SU-DHL-6 (cell line): ENCODE measurements at regions not wholly inside any gene's neighbourhood (a gene's known extent, or its start where the extent isn't known, plus 50 kb on each side); places are given as distances from the start of the nearest gene placed in this dataset.

Experiments used
- H2AFZ ChIP-seq: fragments of 200-600 bp; sonication (generic); 2 replicates; pipeline ENCODE4 v1.6.1; 2014; ENCODE audit warnings: low read depth, mild to moderate bottlenecking, moderate library complexity, mixed read lengths, antibody characterized with exemption, low read length; ENCODE audit not compliant: severe bottlenecking
- H3F3A ChIP-seq: fragments of 200-600 bp; shearing (Covaris generic); 2 replicates; pipeline ENCODE4 v1.6.0; 2016; ENCODE audit warnings: antibody characterized with exemption, mild to moderate bottlenecking; ENCODE audit not compliant: insufficient read depth
- H3K27ac ChIP-seq: fragments of 200-600 bp; sonication (generic); 2 replicates; pipeline ENCODE4 v1.5.1; 2016; ENCODE audit warnings: low read depth, mild to moderate bottlenecking, low read length, moderate library complexity, mixed read lengths
- H3K27me3 ChIP-seq: fragments of 200-600 bp; sonication (generic), shearing (Covaris generic); 2 replicates; pipeline ENCODE4 v1.6.0; 2014; ENCODE audit warnings: mild to moderate bottlenecking, low read length
- H3K36me3 ChIP-seq: fragments of 200-600 bp; sonication (generic); 2 replicates; pipeline ENCODE4 v1.6.1; 2014; ENCODE audit warnings: mild to moderate bottlenecking, low read length, mixed read lengths
- H3K4me2 ChIP-seq: fragments of 300-600, 200-600 bp; shearing (Covaris generic), sonication (generic); 2 replicates; pipeline ENCODE4 v1.6.0; 2014; ENCODE audit warnings: low read length, low read depth, mild to moderate bottlenecking; ENCODE audit not compliant: poor library complexity, severe bottlenecking
- H3K4me3 ChIP-seq: fragments of 200-600 bp; sonication (generic); 2 replicates; pipeline ENCODE4 v1.5.1; 2014; ENCODE audit warnings: antibody characterized with exemption, low read length, mild to moderate bottlenecking, mixed read lengths; ENCODE audit not compliant: insufficient read depth, poor library complexity, severe bottlenecking
- H3K79me2 ChIP-seq: fragments of 200-600 bp; sonication (generic); 2 replicates; pipeline ENCODE4 v1.6.1; 2014; ENCODE audit warnings: mild to moderate bottlenecking, low read length, moderate library complexity; ENCODE audit not compliant: insufficient read depth
- H3K9ac ChIP-seq: fragments of 200-600 bp; sonication (generic); 2 replicates; pipeline ENCODE4 v1.7.0; 2014; ENCODE audit warnings: mild to moderate bottlenecking, low read length
- H3K9me2 ChIP-seq: fragments of 200-600 bp; sonication (generic); replicated peaks from 2 replicates; pipeline ENCODE4 v1.6.1; 2014; ENCODE audit warnings: low read length; ENCODE audit not compliant: insufficient read depth
- H3K9me3 ChIP-seq: fragments of 200-600 bp; sonication (generic); 2 replicates; pipeline ENCODE4 v1.6.1; 2014; ENCODE audit warnings: low read length, mixed read lengths; ENCODE audit not compliant: insufficient read depth
- H4K20me1 ChIP-seq: fragments of 200-600 bp; sonication (generic); 2 replicates; pipeline ENCODE4 v1.6.1; 2014; ENCODE audit warnings: low read depth, mild to moderate bottlenecking, antibody characterized with exemption, low read length, moderate library complexity, mixed read lengths
- CTCF ChIP-seq: fragments of 200-600 bp; sonication (generic); IDR thresholded peaks from one replicate; pipeline ENCODE4 v1.5.1; 2017; ENCODE audit warnings: antibody characterized with exemption, mild to moderate bottlenecking, low read length, moderate library complexity; ENCODE audit not compliant: insufficient read depth, poor library complexity, severe bottlenecking
- EZH2phosphoT487 ChIP-seq: fragments of 200-600 bp; sonication (generic), shearing (Covaris generic); conservative IDR thresholded peaks from 2 replicates; pipeline ENCODE4 v1.6.1; 2018; ENCODE audit warnings: mild to moderate bottlenecking, antibody characterized with exemption, low read length, moderate library complexity, mixed read lengths

DNA sequence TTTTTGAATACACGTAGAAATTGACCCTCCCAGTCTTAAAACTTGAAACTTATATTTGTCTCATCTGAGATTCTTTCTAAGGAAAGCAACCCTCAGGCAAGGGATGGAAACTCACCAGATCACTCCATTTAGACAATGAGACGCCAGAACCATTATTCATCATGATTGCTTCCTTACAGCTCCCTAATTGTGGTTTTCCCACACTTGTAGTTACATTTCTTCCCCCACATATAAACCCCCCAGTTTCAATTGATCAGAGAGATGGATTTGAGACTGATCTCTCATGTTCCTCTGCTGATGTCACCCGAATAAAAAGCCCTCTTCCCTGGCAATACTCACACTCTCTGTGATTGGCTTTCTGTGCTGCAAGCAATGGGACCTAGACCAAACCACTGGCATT, 197.9 kb upstream of the STARD13 start:
- no peak overlapping the region for H3K4me2 ChIP-seq
- no peaks in the 10 kb centered on the region for H3K27me3 ChIP-seq
- no peak overlapping the region for H3K4me3 ChIP-seq
- no peaks in the 10 kb centered on the region for H4K20me1 ChIP-seq
- no peak overlapping the region for H2AFZ ChIP-seq
- TF ChIP-seq EZH2phosphoT487 = no peak
- no peak for TF ChIP-seq CTCF
- H3K27ac ChIP-seq = no peak overlapping the region
- peaks cover 12% of the 10 kb centered on the region; the same call in 1 of the 2 replicates for H3K9me3 ChIP-seq
- H3K9me2 ChIP-seq = no peaks in the 10 kb centered on the region
- H3K36me3 ChIP-seq = 0 out of 2 replicates have a peak, but pooled peaks cover 6% of the 10 kb centered on the region
- no peak overlapping the region for H3K9ac ChIP-seq
- no peaks in the 10 kb centered on the region for H3K79me2 ChIP-seq
- no peaks in the 10 kb centered on the region for H3F3A ChIP-seq

- Histone ChIP-seq H3K4me2 (no peak overlapping the region), H3K36me3 (0 out of 2 replicates have a peak, but pooled peaks cover 6% of the 10 kb centered on the region), H3K9me3 (peaks cover 8% of the 10 kb centered on the region; the same call in 1 of the 2 replicates), H2AFZ (no peak overlapping the region), H4K20me1 (no peaks in the 10 kb centered on the region), H3K27ac (no peak overlapping the region), H3K4me3 (no peak overlapping the region), H3K79me2 (no peaks in the 10 kb centered on the region), H3K9ac (no peak overlapping the region), H3K27me3 (no peaks in the 10 kb centered on the region), H3K9me2 (no peaks in the 10 kb centered on the region), H3F3A (no peaks in the 10 kb centered on the region)
- TF ChIP-seq EZH2phosphoT487 (no peak), CTCF (no peak)
These were observed 199.7 kb upstream of the STARD13 start for GRCh38 chr13:33485247-33485646.

DNA sequence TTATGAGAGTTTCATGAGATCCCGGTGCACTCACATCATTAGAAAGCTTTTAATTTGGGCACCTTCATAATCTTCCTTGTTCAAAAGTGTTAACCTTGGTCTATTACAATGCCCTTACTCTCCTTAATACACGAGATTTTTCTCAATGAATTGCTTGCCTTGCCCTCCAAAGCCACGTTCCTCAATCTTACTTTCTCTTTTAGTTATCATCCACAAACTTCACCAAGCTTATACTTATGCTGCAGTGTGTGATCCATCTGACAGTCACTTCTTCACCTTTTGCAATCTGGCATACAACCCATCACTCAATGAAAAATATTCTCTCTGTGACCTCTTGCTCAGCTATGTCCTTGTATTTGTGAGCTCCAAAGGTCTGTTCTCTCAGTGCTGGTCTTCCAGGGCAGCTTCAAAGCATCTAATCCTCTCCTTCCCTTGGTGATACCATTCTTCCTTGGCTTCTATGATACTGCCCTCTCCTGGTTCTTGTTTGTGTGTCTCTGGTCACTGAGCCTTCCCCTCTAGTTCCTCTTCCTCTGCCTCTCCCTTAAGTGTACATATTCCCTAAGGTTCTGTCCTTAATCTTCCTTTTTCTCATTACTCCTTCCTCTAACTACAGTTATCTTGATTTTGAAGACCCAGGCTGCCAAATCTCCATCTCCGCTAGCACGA, 202.2 kb upstream of the STARD13 start:
- Histone ChIP-seq H2AFZ (no peak overlapping the region), H3K4me2 (no peak overlapping the region), H3K9me3 (peaks cover 8% of the 10 kb centered on the region; the same call in 1 of the 2 replicates), H3K27ac (no peak overlapping the region), H3K4me3 (no peak overlapping the region), H3F3A (no peaks in the 10 kb centered on the region), H3K36me3 (0 out of 2 replicates have a peak, but pooled peaks cover 6% of the 10 kb centered on the region), H4K20me1 (no peaks in the 10 kb centered on the region), H3K9ac (no peak overlapping the region), H3K79me2 (no peaks in the 10 kb centered on the region), H3K27me3 (no peaks in the 10 kb centered on the region), H3K9me2 (no peaks in the 10 kb centered on the region)
- no peak for TF ChIP-seq CTCF
- TF ChIP-seq EZH2phosphoT487 = no peak
